ENCODE measurements at regions not wholly inside any gene's neighbourhood (a gene's known extent, or its start where the extent isn't known, plus 50 kb on each side); places are given as distances from the start of the nearest gene placed in this dataset.

GRCh38 chr5:149434162-149435014 is 55.3 kb upstream of the IL17B start:
- TF ChIP-seq POLR2AphosphoS5 (IDR thresholded peaks at IDR 0.05) (peak; percentile 15), POLR2A (IDR thresholded peaks at IDR 0.05) (no peak), CTCF (IDR thresholded peaks at IDR 0.05) (peak; percentile 62 to 69 (median 66))
- intact Hi-C loops (cut with DNase I): loop anchor here (2.0 kb wide), 1 partner anchor 54 kb away; no protein-coding TSS in a partner anchor
- Histone ChIP-seq H3K27me3 (replicated peaks; ENCODE audit: insufficient read depth) (no peaks in the 10 kb centered on the region), H3K4me3 (no peak overlapping the region), H3K9me3 (no peaks in the 10 kb centered on the region), H3K4me1 (replicated peaks) (peaks cover 12% of the 10 kb centered on the region), H3K27ac (no peak overlapping the region), H3K36me3 (no peaks in the 10 kb centered on the region)
- DNase-seq (ENCODE audit: low spot score): peak; percentile 56
- WGBS: 39% methylated on average over 7 of the region's 7 CpGs

GRCh38 chr5:149433524-149434131 is 54.5 kb upstream of the IL17B start:
- intact Hi-C loops (cut with DNase I): loop anchor here (2.0 kb wide), 1 partner anchor 53 kb away; no protein-coding TSS in a partner anchor
- no peak for DNase-seq (ENCODE audit: low spot score)
- H3K9me3 ChIP-seq: no peaks in the 10 kb centered on the region
- TF ChIP-seq CTCF (IDR thresholded peaks at IDR 0.05): no peak
- no peak for TF ChIP-seq POLR2A (IDR thresholded peaks at IDR 0.05)
- TF ChIP-seq POLR2AphosphoS5 (IDR thresholded peaks at IDR 0.05): no peak
- no peaks in the 10 kb centered on the region for H3K36me3 ChIP-seq
- H3K4me3 ChIP-seq: no peak overlapping the region
- H3K27ac ChIP-seq: no peak overlapping the region
- H3K27me3 ChIP-seq (replicated peaks; ENCODE audit: insufficient read depth): no peaks in the 10 kb centered on the region
- peaks cover 8% of the 10 kb centered on the region for H3K4me1 ChIP-seq (replicated peaks)
- 71% methylated on average over 8 of the region's 8 CpGs for WGBS

GRCh38 chr5:149432911-149433401 is 53.9 kb upstream of the IL17B start:
- H3K36me3 ChIP-seq: no peaks in the 10 kb centered on the region
- whole genome bisulfite sequencing: 71% methylated on average over 3 of the region's 3 CpGs
- no peaks in the 10 kb centered on the region for H3K27me3 ChIP-seq (replicated peaks; ENCODE audit: insufficient read depth)
- intact Hi-C loops (cut with DNase I): no loop called here
- no peaks in the 10 kb centered on the region for H3K9me3 ChIP-seq
- no peak overlapping the region for H3K27ac ChIP-seq
- H3K4me1 ChIP-seq (replicated peaks): peaks cover 8% of the 10 kb centered on the region
- TF ChIP-seq CTCF (IDR thresholded peaks at IDR 0.05) (no peak), POLR2A (IDR thresholded peaks at IDR 0.05) (no peak), POLR2AphosphoS5 (IDR thresholded peaks at IDR 0.05) (no peak)
- no peak overlapping the region for H3K4me3 ChIP-seq
- DNase-seq (ENCODE audit: low spot score): no peak

- Histone ChIP-seq H3K27ac (no peak overlapping the region), H3K9me3 (no peaks in the 10 kb centered on the region), H3K4me1 (replicated peaks) (peaks cover 8% of the 10 kb centered on the region), H3K27me3 (replicated peaks; ENCODE audit: insufficient read depth) (no peaks in the 10 kb centered on the region), H3K36me3 (no peaks in the 10 kb centered on the region), H3K4me3 (no peak overlapping the region)
- intact Hi-C loops (cut with DNase I): no loop called here
- WGBS: 66% methylated on average over 7 of the region's 7 CpGs
- no peak for TF ChIP-seq CTCF (IDR thresholded peaks at IDR 0.05)
- peak; percentile 39 for TF ChIP-seq POLR2AphosphoS5 (IDR thresholded peaks at IDR 0.05)
- TF ChIP-seq POLR2A (IDR thresholded peaks at IDR 0.05): no peak
- no peak for DNase-seq (ENCODE audit: low spot score)
Measured at GRCh38 chr5:149432376-149432775, 53.3 kb upstream of the IL17B start.

Measured in prostate gland (tissue), 2 donors.